B cell (primary cell): ENCODE measurements at regions not wholly inside any gene's neighbourhood (a gene's known extent, or its start where the extent isn't known, plus 50 kb on each side); places are given as distances from the start of the nearest gene placed in this dataset.

Experiments
- ATAC-seq: fragments of 200-7000 bp; cut with Tn5 transposase; one replicate; pipeline ENCODE4 v1.10.0; 2021; ENCODE audit warnings: low read depth, mild to moderate bottlenecking, moderate number of reproducible peaks, moderate library complexity
- CTCF ChIA-PET: fragments of 350-600 bp; sonication (Branson Sonifier 250); formaldehyde crosslinking; loops from one replicate; lab custom pipeline; 2021; ENCODE audit warnings: antibody characterized with exemption, inconsistent platforms; lab: Charles Lee
- POLR2A ChIA-PET: fragments of 350-600 bp; sonication (Branson Sonifier 250); formaldehyde crosslinking; loops from one replicate; lab custom pipeline; 2021; ENCODE audit warnings: antibody characterized with exemption; lab: Charles Lee
- DNase-seq: peaks from one replicate; pipeline ENCODE4 v3.0.0; 2013
- H2AFZ ChIP-seq: 2 replicates; pipeline ENCODE4 v1.6.1; 2012; ENCODE audit warnings: mild to moderate bottlenecking, low read depth, low read length; ENCODE audit not compliant: insufficient read depth, poor library complexity, severe bottlenecking
- H3K27ac ChIP-seq, 2 donors: 1 replicate in 1 of 2; 2 replicates in 1 of 2; pipeline ENCODE4 v1.5.1; 2012 to 2013; ENCODE audit warnings: low read length in 2 of 2, mild to moderate bottlenecking in 2 of 2, moderate library complexity in 1 of 2
- H3K27me3 ChIP-seq, 4 experiments: fragments of 200-600 bp in 1 of 4; sonication (generic) in 1 of 4; replicated peaks in 1 of 4; 1 replicate in 2 of 4; 2 replicates in 2 of 4; pipeline versions ENCODE4 v1.6.1 to v1.7.0; 2013 to 2016; ENCODE audit warnings: low read length in 3 of 4, mild to moderate bottlenecking in 2 of 4, mixed read lengths in 1 of 4, moderate library complexity in 1 of 4; ENCODE audit not compliant: insufficient read depth in 4 of 4, control insufficient read depth in 3 of 4; ENCODE audit errors: control extremely low read depth in 1 of 4
- H3K36me3 ChIP-seq, 2 experiments: replicated peaks in 1 of 2; 1 replicate in 1 of 2; 2 replicates in 1 of 2; pipeline versions ENCODE4 v1.6.1 to v1.7.1; 2013; ENCODE audit warnings: low read length in 1 of 2; ENCODE audit not compliant: insufficient read depth in 2 of 2, control insufficient read depth in 1 of 2; ENCODE audit errors: control extremely low read depth in 1 of 2, extremely low read depth in 1 of 2
- H3K4me1 ChIP-seq, 2 donors: fragments of 200-600 bp in 1 of 2; sonication (generic) in 1 of 2; 1 replicate in 1 of 2; 2 replicates in 1 of 2; pipeline versions ENCODE4 v1.5.1 to v1.6.1; 2013 to 2017; ENCODE audit warnings: low read length in 2 of 2; ENCODE audit not compliant: control insufficient read depth in 2 of 2, insufficient read depth in 2 of 2
- H3K4me2 ChIP-seq: replicated peaks from 2 replicates; pipeline ENCODE3; 2012; ENCODE audit warnings: mild to moderate bottlenecking, low read depth, low read length; ENCODE audit not compliant: poor library complexity, severe bottlenecking
- H3K4me3 ChIP-seq, 5 experiments: fragments of 200-600 bp in 1 of 5; sonication (generic) in 1 of 5; 1 replicate in 3 of 5; 2 replicates in 2 of 5; pipeline versions ENCODE4 v1.5.1 to v1.7.0; 2011 to 2016; ENCODE audit warnings: low read length in 4 of 5, mild to moderate bottlenecking in 4 of 5, low read depth in 2 of 5, control low read depth in 1 of 5, moderate library complexity in 1 of 5; ENCODE audit not compliant: insufficient read depth in 1 of 5; ENCODE audit errors: control extremely low read depth in 1 of 5, extremely low read depth in 1 of 5
- H3K79me2 ChIP-seq: fragments of 200-600 bp; sonication (generic); one replicate; pipeline ENCODE4 v1.6.0; 2016; ENCODE audit warnings: low read length; ENCODE audit not compliant: control insufficient read depth, insufficient read depth
- H3K9ac ChIP-seq: fragments of 200-600 bp; sonication (generic); 2 replicates; pipeline ENCODE4 v1.6.1; 2017; ENCODE audit warnings: mild to moderate bottlenecking, low read length, moderate library complexity
- H3K9me3 ChIP-seq, 3 donors: one replicate each; pipeline versions ENCODE4 v1.6.1 to v1.7.1; 2013; ENCODE audit warnings: low read length in 2 of 3; ENCODE audit not compliant: control insufficient read depth in 2 of 3, insufficient read depth in 1 of 3; ENCODE audit errors: control extremely low read depth in 1 of 3
- H4K20me1 ChIP-seq: 2 replicates; pipeline ENCODE4 v1.6.0; 2012; ENCODE audit warnings: mild to moderate bottlenecking, low read length; ENCODE audit not compliant: insufficient read depth, control insufficient read depth, poor library complexity, severe bottlenecking
- H3K27ac Mint-ChIP-seq: one replicate; pipeline ENCODE4 v1.8.0; 2021; ENCODE audit warnings: mixed read lengths
- H3K27me3 Mint-ChIP-seq: one replicate; pipeline ENCODE4 v1.8.0; 2021; ENCODE audit warnings: mixed read lengths
- H3K4me1 Mint-ChIP-seq: one replicate; pipeline ENCODE4 v1.8.0; 2021; ENCODE audit warnings: mixed read lengths
- H3K4me3 Mint-ChIP-seq: one replicate; pipeline ENCODE4 v1.8.0; 2021; ENCODE audit warnings: mixed read lengths
- H3K9me3 Mint-ChIP-seq: one replicate; pipeline ENCODE4 v1.8.0; 2022; ENCODE audit warnings: mixed read lengths; ENCODE audit not compliant: insufficient read depth
- EZH2 ChIP-seq: IDR thresholded peaks from 2 replicates; pipeline ENCODE4 v1.6.1; 2012; ENCODE audit warnings: borderline replicate concordance, low read depth, mild to moderate bottlenecking, moderate library complexity, low read length; ENCODE audit not compliant: insufficient read depth, poor library complexity, severe bottlenecking
- WGBS: methylation state at CpG from one replicate; pipeline ENCODE4 v1.1.5; 2013; ENCODE audit warnings: missing lambda C conversion rate; ENCODE audit not compliant: insufficient coverage; 5-methylcytosine and 5-hydroxymethylcytosine counted together
- intact Hi-C: fragments of 100-400 bp; cut with micrococcal nuclease; formaldehyde crosslinking; loops from one replicate; pipeline ENCODE4 v1.10.0; 2022
- TF ChIP-seq, protein P1 (sequence below): fragments of 200-600 bp; IDR thresholded peaks from one replicate; pipeline ENCODE4 v1.8.0; 2022; ENCODE audit warnings: antibody characterized with exemption, mild to moderate bottlenecking

DNA sequence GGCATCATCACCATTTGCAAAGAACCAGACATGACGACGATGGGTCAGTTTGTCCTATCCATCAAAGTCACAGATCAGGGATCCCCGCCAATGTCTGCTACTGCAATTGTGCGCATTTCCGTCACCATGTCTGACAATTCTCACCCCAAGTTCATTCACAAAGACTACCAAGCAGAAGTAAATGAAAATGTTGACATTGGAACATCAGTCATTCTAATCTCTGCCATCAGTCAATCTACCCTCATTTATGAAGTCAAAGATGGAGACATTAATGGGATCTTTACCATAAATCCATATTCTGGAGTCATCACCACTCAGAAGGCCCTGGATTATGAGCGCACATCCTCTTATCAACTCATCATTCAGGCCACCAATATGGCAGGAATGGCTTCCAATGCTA, 171.6 kb upstream of the MTNR1B start:
- POLR2A ChIA-PET = no interaction called here
- Histone ChIP-seq H3K4me2 (no peak overlapping the region), H2AFZ (no peak overlapping the region), H3K79me2 (no peaks in the 10 kb centered on the region), H3K9me3 (no peaks in the 10 kb centered on the region), H3K27ac (no peak overlapping the region), H3K36me3 (no peaks in the 10 kb centered on the region), H3K4me3 (no peak overlapping the region), H3K9ac (no peak overlapping the region), H3K4me1 (no peaks in the 10 kb centered on the region), H4K20me1 (no peaks in the 10 kb centered on the region), H3K27me3 (no peaks in the 10 kb centered on the region)
- Mint-ChIP-seq H3K9me3 (no peaks in the 10 kb centered on the region), H3K4me1 (no peaks in the 10 kb centered on the region), H3K4me3 (no peak overlapping the region), H3K27me3 (no peaks in the 10 kb centered on the region), H3K27ac (no peak overlapping the region)
- DNase-seq = no peak
- 95% methylated on average over 4 of the region's 6 CpGs for WGBS
- TF ChIP-seq, protein P1, sequence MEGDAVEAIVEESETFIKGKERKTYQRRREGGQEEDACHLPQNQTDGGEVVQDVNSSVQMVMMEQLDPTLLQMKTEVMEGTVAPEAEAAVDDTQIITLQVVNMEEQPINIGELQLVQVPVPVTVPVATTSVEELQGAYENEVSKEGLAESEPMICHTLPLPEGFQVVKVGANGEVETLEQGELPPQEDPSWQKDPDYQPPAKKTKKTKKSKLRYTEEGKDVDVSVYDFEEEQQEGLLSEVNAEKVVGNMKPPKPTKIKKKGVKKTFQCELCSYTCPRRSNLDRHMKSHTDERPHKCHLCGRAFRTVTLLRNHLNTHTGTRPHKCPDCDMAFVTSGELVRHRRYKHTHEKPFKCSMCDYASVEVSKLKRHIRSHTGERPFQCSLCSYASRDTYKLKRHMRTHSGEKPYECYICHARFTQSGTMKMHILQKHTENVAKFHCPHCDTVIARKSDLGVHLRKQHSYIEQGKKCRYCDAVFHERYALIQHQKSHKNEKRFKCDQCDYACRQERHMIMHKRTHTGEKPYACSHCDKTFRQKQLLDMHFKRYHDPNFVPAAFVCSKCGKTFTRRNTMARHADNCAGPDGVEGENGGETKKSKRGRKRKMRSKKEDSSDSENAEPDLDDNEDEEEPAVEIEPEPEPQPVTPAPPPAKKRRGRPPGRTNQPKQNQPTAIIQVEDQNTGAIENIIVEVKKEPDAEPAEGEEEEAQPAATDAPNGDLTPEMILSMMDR = no peak
- no peak for TF ChIP-seq EZH2
- CTCF ChIA-PET = no interaction called here
- intact Hi-C loops = no loop called here
- no peak for ATAC-seq

DNA sequence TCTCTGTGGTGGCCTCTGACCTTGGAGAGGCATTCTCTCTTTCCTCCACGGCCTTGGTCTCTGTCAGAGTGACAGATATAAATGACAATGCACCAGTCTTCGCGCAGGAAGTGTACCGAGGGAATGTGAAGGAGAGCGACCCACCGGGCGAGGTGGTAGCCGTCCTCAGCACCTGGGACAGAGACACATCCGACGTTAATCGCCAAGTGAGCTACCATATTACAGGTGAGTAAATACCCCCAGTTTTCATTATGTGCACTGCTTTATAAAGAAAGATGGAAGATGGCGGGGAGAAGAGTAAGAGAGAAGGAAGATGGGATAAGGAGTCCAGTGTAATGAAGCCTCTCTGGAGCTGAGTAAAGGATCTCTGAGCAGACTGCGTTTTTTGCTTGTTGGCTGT, 167.8 kb upstream of the MTNR1B start:
- Histone ChIP-seq H3K27me3 (no peaks in the 10 kb centered on the region), H4K20me1 (no peaks in the 10 kb centered on the region), H3K4me1 (no peaks in the 10 kb centered on the region), H3K36me3 (no peaks in the 10 kb centered on the region), H3K9me3 (no peaks in the 10 kb centered on the region), H2AFZ (no peak overlapping the region), H3K9ac (no peak overlapping the region), H3K4me2 (no peak overlapping the region), H3K4me3 (no peak overlapping the region), H3K27ac (no peak overlapping the region), H3K79me2 (no peaks in the 10 kb centered on the region)
- 93% methylated on average over 10 of the region's 13 CpGs for WGBS
- Mint-ChIP-seq H3K4me1 (no peaks in the 10 kb centered on the region), H3K27me3 (no peaks in the 10 kb centered on the region), H3K4me3 (no peak overlapping the region), H3K9me3 (no peaks in the 10 kb centered on the region), H3K27ac (no peak overlapping the region)
- POLR2A ChIA-PET = no interaction called here
- ATAC-seq (no peak), DNase-seq (no peak)
- CTCF ChIA-PET = no interaction called here
- TF ChIP-seq, protein P1 = no peak
- TF ChIP-seq EZH2 = no peak
- intact Hi-C loops = no loop called here
